ENCODE measurements at regions not wholly inside any gene's neighbourhood (a gene's known extent, or its start where the extent isn't known, plus 50 kb on each side); places are given as distances from the start of the nearest gene placed in this dataset.

GRCh38 chr4:123204737-123205136, 191.9 kb upstream of the SPRY1 start:
- H3K4me1 ChIP-seq (ENCODE audit: insufficient read depth, low read length): no peaks in the 10 kb centered on the region
- DNase-seq (no peak), ATAC-seq (ENCODE audit: poor library complexity) (no peak)
- no peak overlapping the region for H3K4me3 ChIP-seq (ENCODE audit: low read length)
- no peak overlapping the region for H3K27ac ChIP-seq (ENCODE audit: low read depth in 1 of 2, low read length in 2 of 2)
- intact Hi-C loops (cut with DNase I, micrococcal nuclease): no loop called here
- no peak for TF ChIP-seq CTCF (IDR thresholded peaks at IDR 0.05)
- ChIA-PET POLR2A (no interaction called here), CTCF (no interaction called here)
- no peak overlapping the region for H3K27ac Mint-ChIP-seq
- no peaks in the 10 kb centered on the region for H3K4me1 Mint-ChIP-seq (ENCODE audit: low read depth)
- no peaks in the 10 kb centered on the region for H3K27me3 Mint-ChIP-seq
- no peaks in the 10 kb centered on the region for H3K27me3 ChIP-seq (ENCODE audit: control insufficient read depth in 1 of 2, insufficient read depth in 2 of 2, low read length in 2 of 2)
- peaks cover 2% of the 10 kb centered on the region for H3K36me3 ChIP-seq (ENCODE audit: insufficient read depth, low read length)
- H3K9me3 ChIP-seq (ENCODE audit: control insufficient read depth in 1 of 2, insufficient read depth in 1 of 2, low read length in 2 of 2): no peaks in the 10 kb centered on the region
- peaks cover 23% of the 10 kb centered on the region for H3K36me3 Mint-ChIP-seq (ENCODE audit: low read depth)
- H3K4me3 Mint-ChIP-seq: no peak overlapping the region
- H3K9me3 Mint-ChIP-seq: no peaks in the 10 kb centered on the region

GRCh38 chr4:123206016-123206415, 190.6 kb upstream of the SPRY1 start:
- no peak overlapping the region for H3K4me3 Mint-ChIP-seq
- H3K36me3 Mint-ChIP-seq (ENCODE audit: low read depth): peaks cover 26% of the 10 kb centered on the region
- H3K27ac ChIP-seq (ENCODE audit: low read depth in 1 of 2, low read length in 2 of 2): no peak overlapping the region
- H3K36me3 ChIP-seq (ENCODE audit: insufficient read depth, low read length): peaks cover 2% of the 10 kb centered on the region
- intact Hi-C loops (cut with DNase I, micrococcal nuclease): no loop called here
- CTCF ChIA-PET: no interaction called here
- H3K9me3 ChIP-seq (ENCODE audit: control insufficient read depth in 1 of 2, insufficient read depth in 1 of 2, low read length in 2 of 2): no peaks in the 10 kb centered on the region
- no peak for ATAC-seq (ENCODE audit: poor library complexity)
- POLR2A ChIA-PET: no interaction called here
- no peak for TF ChIP-seq CTCF (IDR thresholded peaks at IDR 0.05)
- no peaks in the 10 kb centered on the region for H3K4me1 ChIP-seq (ENCODE audit: insufficient read depth, low read length)
- no peak overlapping the region for H3K4me3 ChIP-seq (ENCODE audit: low read length)
- H3K27ac Mint-ChIP-seq: no peak overlapping the region
- no peaks in the 10 kb centered on the region for H3K27me3 Mint-ChIP-seq
- H3K9me3 Mint-ChIP-seq: no peaks in the 10 kb centered on the region
- no peaks in the 10 kb centered on the region for H3K27me3 ChIP-seq (ENCODE audit: control insufficient read depth in 1 of 2, insufficient read depth in 2 of 2, low read length in 2 of 2)
- H3K4me1 Mint-ChIP-seq (ENCODE audit: low read depth): no peaks in the 10 kb centered on the region
- DNase-seq: no peak

GRCh38 chr4:123209436-123209835, 187.2 kb upstream of the SPRY1 start:
- H3K4me3 ChIP-seq (ENCODE audit: low read length): no peak overlapping the region
- H3K36me3 Mint-ChIP-seq (ENCODE audit: low read depth): peaks cover 9% of the 10 kb centered on the region
- no peak overlapping the region for H3K27ac ChIP-seq (ENCODE audit: low read depth in 1 of 2, low read length in 2 of 2)
- no peak for TF ChIP-seq CTCF (IDR thresholded peaks at IDR 0.05)
- H3K27ac Mint-ChIP-seq: no peak overlapping the region
- intact Hi-C loops (cut with DNase I, micrococcal nuclease): no loop called here
- no peaks in the 10 kb centered on the region for H3K4me1 ChIP-seq (ENCODE audit: insufficient read depth, low read length)
- no peak for ATAC-seq (ENCODE audit: poor library complexity)
- no peak for DNase-seq
- no peaks in the 10 kb centered on the region for H3K27me3 Mint-ChIP-seq
- no peaks in the 10 kb centered on the region for H3K9me3 Mint-ChIP-seq
- no peaks in the 10 kb centered on the region for H3K9me3 ChIP-seq (ENCODE audit: control insufficient read depth in 1 of 2, insufficient read depth in 1 of 2, low read length in 2 of 2)
- H3K27me3 ChIP-seq (ENCODE audit: control insufficient read depth in 1 of 2, insufficient read depth in 2 of 2, low read length in 2 of 2): no peaks in the 10 kb centered on the region
- no peaks in the 10 kb centered on the region for H3K4me1 Mint-ChIP-seq (ENCODE audit: low read depth)
- POLR2A ChIA-PET: no interaction called here
- CTCF ChIA-PET: no interaction called here
- H3K36me3 ChIP-seq (ENCODE audit: insufficient read depth, low read length): no peaks in the 10 kb centered on the region
- no peak overlapping the region for H3K4me3 Mint-ChIP-seq
